ENCODE measurements at regions not wholly inside any gene's neighbourhood (a gene's known extent, or its start where the extent isn't known, plus 50 kb on each side); places are given as distances from the start of the nearest gene placed in this dataset.

GRCh38 chr2:188875104-188875503 lies 99.1 kb upstream of the COL3A1 start:
- Histone ChIP-seq H3K79me2 (ENCODE audit: low read depth) (no peaks in the 10 kb centered on the region), H3K4me1 (replicated peaks; ENCODE audit: insufficient read depth) (no peaks in the 10 kb centered on the region), H3K4me2 (no peak overlapping the region), H2AFZ (no peak overlapping the region), H4K20me1 (ENCODE audit: insufficient read depth) (no peaks in the 10 kb centered on the region), H3K27me3 (ENCODE audit: insufficient read depth, low read depth) (no peaks in the 10 kb centered on the region), H3K27ac (no peak overlapping the region), H3K4me3 (no peak overlapping the region), H3K9me2 (ENCODE audit: insufficient read depth) (no peaks in the 10 kb centered on the region), H3F3A (ENCODE audit: insufficient read depth, low read depth) (no peaks in the 10 kb centered on the region), H3K36me3 (ENCODE audit: low read depth) (no peaks in the 10 kb centered on the region), H3K9me3 (ENCODE audit: insufficient read depth, low read depth) (no peaks in the 10 kb centered on the region)
- POLR2A ChIA-PET (ENCODE audit: unreplicated experiment) = no interaction called here
- no TSS peak for BruUV-seq (replicated peaks)
- intact Hi-C loops (cut with micrococcal nuclease; ENCODE audit: unreplicated experiment) = no loop called here
- TF ChIP-seq, protein P1, sequence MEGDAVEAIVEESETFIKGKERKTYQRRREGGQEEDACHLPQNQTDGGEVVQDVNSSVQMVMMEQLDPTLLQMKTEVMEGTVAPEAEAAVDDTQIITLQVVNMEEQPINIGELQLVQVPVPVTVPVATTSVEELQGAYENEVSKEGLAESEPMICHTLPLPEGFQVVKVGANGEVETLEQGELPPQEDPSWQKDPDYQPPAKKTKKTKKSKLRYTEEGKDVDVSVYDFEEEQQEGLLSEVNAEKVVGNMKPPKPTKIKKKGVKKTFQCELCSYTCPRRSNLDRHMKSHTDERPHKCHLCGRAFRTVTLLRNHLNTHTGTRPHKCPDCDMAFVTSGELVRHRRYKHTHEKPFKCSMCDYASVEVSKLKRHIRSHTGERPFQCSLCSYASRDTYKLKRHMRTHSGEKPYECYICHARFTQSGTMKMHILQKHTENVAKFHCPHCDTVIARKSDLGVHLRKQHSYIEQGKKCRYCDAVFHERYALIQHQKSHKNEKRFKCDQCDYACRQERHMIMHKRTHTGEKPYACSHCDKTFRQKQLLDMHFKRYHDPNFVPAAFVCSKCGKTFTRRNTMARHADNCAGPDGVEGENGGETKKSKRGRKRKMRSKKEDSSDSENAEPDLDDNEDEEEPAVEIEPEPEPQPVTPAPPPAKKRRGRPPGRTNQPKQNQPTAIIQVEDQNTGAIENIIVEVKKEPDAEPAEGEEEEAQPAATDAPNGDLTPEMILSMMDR (conservative IDR thresholded peaks at IDR 0.05) = no peak
- TF ChIP-seq EZH2 (IDR thresholded peaks at IDR 0.05; ENCODE audit: low read depth) = no peak
- CTCF ChIA-PET = no interaction called here
- DNase-seq = no peak

DNA sequence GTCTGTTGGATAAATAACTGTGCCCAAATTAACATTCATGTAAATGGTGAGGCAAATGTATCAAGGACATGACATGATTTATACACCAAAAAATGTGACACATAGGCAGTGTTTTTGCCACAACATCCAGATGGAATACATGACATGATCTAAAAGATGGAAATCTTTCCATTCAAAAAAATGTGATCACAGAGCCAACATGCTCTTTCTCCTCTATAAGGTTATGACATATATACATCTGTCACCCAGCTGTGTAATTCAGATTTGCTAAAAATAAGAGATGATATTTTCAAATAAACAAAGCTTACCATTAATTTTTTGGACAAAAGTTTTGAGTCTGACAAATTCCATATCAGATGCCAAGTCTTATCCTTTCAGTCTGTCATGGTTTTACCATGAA lies 95.5 kb upstream of the COL3A1 start:
- no TSS peak for BruUV-seq (replicated peaks)
- no peak overlapping the region for H3K27ac ChIP-seq
- no peaks in the 10 kb centered on the region for H4K20me1 ChIP-seq (ENCODE audit: insufficient read depth)
- H3K4me3 ChIP-seq = no peak overlapping the region
- CTCF ChIA-PET = no interaction called here
- no peaks in the 10 kb centered on the region for H3K36me3 ChIP-seq (ENCODE audit: low read depth)
- no peaks in the 10 kb centered on the region for H3F3A ChIP-seq (ENCODE audit: insufficient read depth, low read depth)
- H3K9me2 ChIP-seq (ENCODE audit: insufficient read depth) = no peaks in the 10 kb centered on the region
- intact Hi-C loops (cut with micrococcal nuclease; ENCODE audit: unreplicated experiment) = no loop called here
- H3K79me2 ChIP-seq (ENCODE audit: low read depth) = no peaks in the 10 kb centered on the region
- no peak for TF ChIP-seq EZH2 (IDR thresholded peaks at IDR 0.05; ENCODE audit: low read depth)
- TF ChIP-seq, protein P1 (conservative IDR thresholded peaks at IDR 0.05) = no peak
- no peaks in the 10 kb centered on the region for H3K4me1 ChIP-seq (replicated peaks; ENCODE audit: insufficient read depth)
- DNase-seq = no peak
- H3K27me3 ChIP-seq (ENCODE audit: insufficient read depth, low read depth) = no peaks in the 10 kb centered on the region
- POLR2A ChIA-PET (ENCODE audit: unreplicated experiment) = no interaction called here
- no peaks in the 10 kb centered on the region for H3K9me3 ChIP-seq (ENCODE audit: insufficient read depth, low read depth)
- no peak overlapping the region for H3K4me2 ChIP-seq
- H2AFZ ChIP-seq = no peak overlapping the region

- Histone ChIP-seq H3K4me3 (no peak overlapping the region), H3K4me1 (replicated peaks; ENCODE audit: insufficient read depth) (no peaks in the 10 kb centered on the region), H3K9me3 (ENCODE audit: insufficient read depth, low read depth) (no peaks in the 10 kb centered on the region), H3K79me2 (ENCODE audit: low read depth) (no peaks in the 10 kb centered on the region), H2AFZ (no peak overlapping the region), H3K27me3 (ENCODE audit: insufficient read depth, low read depth) (no peaks in the 10 kb centered on the region), H3K36me3 (ENCODE audit: low read depth) (no peaks in the 10 kb centered on the region), H4K20me1 (ENCODE audit: insufficient read depth) (no peaks in the 10 kb centered on the region), H3F3A (ENCODE audit: insufficient read depth, low read depth) (no peaks in the 10 kb centered on the region), H3K9me2 (ENCODE audit: insufficient read depth) (no peaks in the 10 kb centered on the region), H3K4me2 (no peak overlapping the region), H3K27ac (no peak overlapping the region)
- POLR2A ChIA-PET (ENCODE audit: unreplicated experiment) = no interaction called here
- intact Hi-C loops (cut with micrococcal nuclease; ENCODE audit: unreplicated experiment) = no loop called here
- DNase-seq = no peak
- BruUV-seq (replicated peaks) = no TSS peak
- CTCF ChIA-PET = no interaction called here
- TF ChIP-seq, protein P1 (conservative IDR thresholded peaks at IDR 0.05) = no peak
- TF ChIP-seq EZH2 (IDR thresholded peaks at IDR 0.05; ENCODE audit: low read depth) = no peak
Observed at GRCh38 chr2:188880740-188881139, 93.4 kb upstream of the COL3A1 start.
